Activated naive CD8-positive, alpha-beta T cell treated with anti-CD3 and anti-CD28 coated beads, Interleukin-2, amount 10 ng/mL, durations not matched to agents 7 days and 5 days (primary cell): ENCODE measurements at regions not wholly inside any gene's neighbourhood (a gene's known extent, or its start where the extent isn't known, plus 50 kb on each side); places are given as distances from the start of the nearest gene placed in this dataset.

Source experiments
- ATAC-seq: fragments of 150-1000 bp; cut with Tn5 transposase; one replicate; pipeline ENCODE4 v1.10.0; 2021; ENCODE audit warnings: low read depth, moderate library complexity
- POLR2A ChIA-PET: fragments of 350-600 bp; sonication (Branson Sonifier 250); formaldehyde crosslinking; loops from one replicate; lab custom pipeline; 2021; ENCODE audit warnings: antibody characterized with exemption; lab: Charles Lee
- DNase-seq: peaks from one replicate; pipeline ENCODE4 v3.0.0; 2021
- H3K27ac Mint-ChIP-seq: one replicate; pipeline ENCODE4 v1.8.0; 2022; ENCODE audit warnings: mild to moderate bottlenecking, mixed read lengths
- H3K27me3 Mint-ChIP-seq: one replicate; pipeline ENCODE4 v1.8.0; 2022; ENCODE audit warnings: mild to moderate bottlenecking, moderate library complexity, mixed read lengths
- H3K36me3 Mint-ChIP-seq: one replicate; pipeline ENCODE4 v1.8.0; 2021; ENCODE audit warnings: mild to moderate bottlenecking, mixed read lengths
- H3K4me1 Mint-ChIP-seq: one replicate; pipeline ENCODE4 v1.8.0; 2021; ENCODE audit warnings: mixed read lengths
- H3K4me3 Mint-ChIP-seq: one replicate; pipeline ENCODE4 v1.8.0; 2022; ENCODE audit warnings: mild to moderate bottlenecking, moderate library complexity, mixed read lengths
- H3K9me3 Mint-ChIP-seq: one replicate; pipeline ENCODE4 v1.8.0; 2021; ENCODE audit warnings: mixed read lengths

- ATAC-seq = no peak
- Mint-ChIP-seq H3K4me1 (no peaks in the 10 kb centered on the region), H3K4me3 (no peak overlapping the region), H3K9me3 (no peaks in the 10 kb centered on the region), H3K27me3 (peaks cover 30% of the 10 kb centered on the region), H3K36me3 (no peaks in the 10 kb centered on the region), H3K27ac (no peak overlapping the region)
- POLR2A ChIA-PET = no interaction called here
- DNase-seq = no peak
Measured at GRCh38 chr4:110292994-110293744, 94.8 kb upstream of the ELOVL6 start.

DNA sequence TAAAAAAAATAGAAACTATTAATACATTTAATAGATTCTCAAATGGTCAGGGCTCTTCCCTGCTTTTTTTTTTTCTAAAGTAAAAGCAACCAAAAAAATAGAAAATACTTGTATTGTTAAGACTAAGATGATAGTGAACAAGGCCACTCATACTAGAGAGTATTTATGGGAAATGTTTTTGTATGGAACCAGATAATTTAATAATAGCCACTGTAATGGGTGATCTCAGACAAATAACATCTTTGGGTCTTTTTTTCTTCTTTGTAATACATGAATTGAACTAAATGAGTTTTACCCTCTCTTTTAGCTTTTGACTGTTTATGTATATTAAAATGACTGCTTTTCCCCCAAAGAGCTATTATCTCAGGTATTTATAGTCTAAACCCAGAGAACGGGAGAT, 92.1 kb upstream of the ELOVL6 start:
- Mint-ChIP-seq H3K36me3 (no peaks in the 10 kb centered on the region), H3K9me3 (no peaks in the 10 kb centered on the region), H3K27ac (no peak overlapping the region), H3K27me3 (peaks cover 18% of the 10 kb centered on the region), H3K4me1 (no peaks in the 10 kb centered on the region), H3K4me3 (no peak overlapping the region)
- ATAC-seq = no peak
- POLR2A ChIA-PET = no interaction called here
- no peak for DNase-seq

DNA sequence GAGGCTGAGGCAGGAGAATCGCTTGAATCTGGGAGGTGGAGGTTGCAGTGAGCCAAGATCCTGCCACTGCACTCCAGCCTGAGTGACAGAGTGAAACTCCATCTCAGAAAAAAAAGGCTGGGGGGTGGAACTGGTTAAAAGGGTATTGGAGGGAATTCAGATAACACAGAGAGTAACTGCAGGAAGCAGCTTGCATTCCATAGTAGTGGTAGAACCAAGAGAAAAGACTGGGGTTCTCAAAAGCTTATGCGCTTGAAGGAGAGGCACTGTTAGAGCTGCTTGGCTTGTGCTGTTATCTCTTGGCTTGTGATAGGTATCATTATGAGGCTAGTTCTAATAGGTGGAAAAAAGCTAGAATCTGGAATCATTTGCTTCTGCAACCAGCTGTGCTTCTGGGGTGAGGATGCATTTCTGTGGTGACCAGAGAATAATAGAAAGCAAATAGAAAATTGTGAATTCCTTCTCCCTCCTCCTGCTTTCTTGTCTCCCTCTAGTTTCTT, 91.2 kb upstream of the ELOVL6 start:
- H3K4me1 Mint-ChIP-seq = no peaks in the 10 kb centered on the region
- no peak overlapping the region for H3K4me3 Mint-ChIP-seq
- no peaks in the 10 kb centered on the region for H3K9me3 Mint-ChIP-seq
- H3K27ac Mint-ChIP-seq = no peak overlapping the region
- no peak for ATAC-seq
- H3K27me3 Mint-ChIP-seq = peaks cover 15% of the 10 kb centered on the region
- POLR2A ChIA-PET = no interaction called here
- DNase-seq = no peak
- H3K36me3 Mint-ChIP-seq = no peaks in the 10 kb centered on the region

- Mint-ChIP-seq H3K4me3 (no peak overlapping the region), H3K27me3 (peaks cover 15% of the 10 kb centered on the region), H3K9me3 (peaks cover 2% of the 10 kb centered on the region), H3K27ac (no peak overlapping the region), H3K4me1 (no peaks in the 10 kb centered on the region), H3K36me3 (no peaks in the 10 kb centered on the region)
- POLR2A ChIA-PET = no interaction called here
- ATAC-seq (no peak), DNase-seq (no peak)
Measured at GRCh38 chr4:110287130-110287529, 88.7 kb upstream of the ELOVL6 start.

GRCh38 chr4:110278127-110278526, 79.7 kb upstream of the ELOVL6 start:
- no peak overlapping the region for H3K27ac Mint-ChIP-seq
- no peaks in the 10 kb centered on the region for H3K27me3 Mint-ChIP-seq
- no peaks in the 10 kb centered on the region for H3K36me3 Mint-ChIP-seq
- ATAC-seq (no peak), DNase-seq (no peak)
- no peak overlapping the region for H3K4me3 Mint-ChIP-seq
- H3K4me1 Mint-ChIP-seq = no peaks in the 10 kb centered on the region
- peaks cover 2% of the 10 kb centered on the region for H3K9me3 Mint-ChIP-seq
- POLR2A ChIA-PET = no interaction called here

DNA sequence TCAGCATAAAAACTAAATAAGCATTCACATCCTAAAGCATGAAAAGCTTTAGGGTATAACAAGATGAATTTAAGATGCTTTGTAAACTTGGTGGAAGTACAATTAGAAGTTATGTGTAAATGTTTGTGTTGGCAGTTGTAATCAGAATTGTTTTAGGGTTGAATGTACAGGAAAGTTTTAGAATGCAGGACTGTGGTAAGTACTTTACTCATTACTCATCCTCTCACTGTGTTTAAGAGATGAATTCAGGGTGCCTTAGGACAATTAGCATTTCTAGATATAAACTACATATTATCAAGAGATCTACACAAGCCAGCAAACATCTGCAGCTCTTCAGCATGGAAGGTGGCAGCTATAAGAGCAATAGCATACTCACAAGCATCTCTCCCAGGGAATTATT, 77.5 kb upstream of the ELOVL6 start:
- no peak overlapping the region for H3K4me3 Mint-ChIP-seq
- H3K36me3 Mint-ChIP-seq = no peaks in the 10 kb centered on the region
- ATAC-seq (no peak), DNase-seq (no peak)
- POLR2A ChIA-PET = no interaction called here
- no peaks in the 10 kb centered on the region for H3K4me1 Mint-ChIP-seq
- H3K27me3 Mint-ChIP-seq = peaks cover 2% of the 10 kb centered on the region
- H3K9me3 Mint-ChIP-seq = no peaks in the 10 kb centered on the region
- no peak overlapping the region for H3K27ac Mint-ChIP-seq

DNA sequence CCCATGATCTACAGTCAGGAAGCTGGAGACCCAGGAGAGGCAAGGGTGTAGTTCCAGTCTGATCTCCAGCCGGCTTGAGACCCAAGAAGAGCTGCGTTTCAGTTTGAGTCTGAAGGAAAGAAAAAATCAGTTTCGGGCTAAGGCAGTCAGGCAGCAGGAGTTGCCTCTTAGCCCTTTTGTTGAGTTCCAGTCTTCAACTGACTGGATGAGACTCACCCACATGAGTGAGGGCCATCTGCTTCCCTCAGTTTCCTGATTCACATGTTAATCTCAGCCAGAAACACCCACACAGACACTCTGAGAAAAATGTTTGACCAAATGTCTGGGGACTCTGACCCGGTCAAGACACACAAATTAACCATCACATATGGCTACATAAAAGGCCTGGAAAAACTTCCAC, 73.6 kb upstream of the ELOVL6 start:
- POLR2A ChIA-PET = no interaction called here
- peaks cover 4% of the 10 kb centered on the region for H3K27me3 Mint-ChIP-seq
- H3K4me3 Mint-ChIP-seq = no peak overlapping the region

DNA sequence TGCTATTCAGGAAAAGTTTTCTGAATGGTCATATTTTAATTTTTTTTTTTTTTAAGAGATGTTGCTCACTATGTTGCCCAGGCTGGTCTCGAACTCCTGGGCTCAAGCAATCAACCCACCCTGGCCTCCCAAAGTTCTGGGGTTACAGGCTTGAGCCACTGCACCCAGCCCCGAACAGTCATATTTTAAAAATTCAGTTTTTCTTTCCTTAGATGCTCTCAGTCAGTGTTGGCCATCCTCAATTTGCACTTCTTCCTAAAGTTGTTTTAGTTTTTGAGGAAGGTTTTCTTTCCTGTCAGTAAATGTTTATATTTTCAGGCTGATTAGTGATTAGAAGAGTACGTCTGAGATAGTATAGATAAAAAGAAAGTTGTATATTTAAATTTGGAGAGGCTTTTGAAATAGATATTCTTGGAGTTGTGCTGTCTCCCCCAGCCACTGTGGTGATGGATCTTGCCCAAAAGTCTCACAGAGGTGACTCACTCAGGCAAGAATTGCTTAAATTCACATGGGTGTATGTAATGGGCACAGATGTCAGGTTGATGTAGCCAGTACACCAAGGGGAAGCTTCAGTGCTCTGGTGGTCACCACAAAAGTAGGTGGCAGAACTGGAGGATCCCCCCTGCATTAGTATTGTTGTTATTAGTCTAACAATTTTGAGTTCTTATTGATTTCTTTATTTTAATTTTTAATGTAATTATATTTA, 72.2 kb upstream of the ELOVL6 start:
- no peak overlapping the region for H3K27ac Mint-ChIP-seq
- DNase-seq = no peak
- H3K4me1 Mint-ChIP-seq = peaks cover 7% of the 10 kb centered on the region
- H3K9me3 Mint-ChIP-seq = no peaks in the 10 kb centered on the region
- no peak overlapping the region for H3K4me3 Mint-ChIP-seq
- POLR2A ChIA-PET = no interaction called here
- ATAC-seq = no peak
- peaks cover 9% of the 10 kb centered on the region for H3K27me3 Mint-ChIP-seq
- no peaks in the 10 kb centered on the region for H3K36me3 Mint-ChIP-seq

More for the DNA sequence above, 73.6 kb upstream of the ELOVL6 start:
- Mint-ChIP-seq H3K9me3 (no peaks in the 10 kb centered on the region), H3K4me1 (peaks cover 7% of the 10 kb centered on the region), H3K27ac (no peak overlapping the region), H3K36me3 (no peaks in the 10 kb centered on the region)
- DNase-seq (no peak), ATAC-seq (no peak)

DNA sequence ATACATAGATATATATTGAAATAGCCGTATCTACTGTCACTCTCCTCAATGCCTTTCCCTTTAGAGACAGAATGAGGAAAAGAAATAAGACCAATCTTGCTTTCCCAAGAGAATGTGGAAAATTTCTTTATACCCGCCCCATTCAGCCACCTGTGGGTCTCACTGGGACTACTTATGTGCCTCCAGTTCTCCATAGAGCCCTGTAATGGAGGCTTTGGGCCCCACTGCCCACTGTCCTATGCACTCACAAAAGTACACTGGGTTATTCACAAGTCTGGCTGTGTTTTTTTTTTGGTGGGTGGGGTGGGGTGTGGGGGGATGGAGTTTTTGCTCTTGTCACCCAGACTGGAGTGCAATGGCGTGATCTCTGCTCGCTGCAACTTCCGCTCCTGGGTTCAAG, 70.4 kb upstream of the ELOVL6 start:
- Mint-ChIP-seq H3K27ac (no peak overlapping the region), H3K4me3 (no peak overlapping the region), H3K9me3 (no peaks in the 10 kb centered on the region), H3K36me3 (no peaks in the 10 kb centered on the region), H3K27me3 (peaks cover 14% of the 10 kb centered on the region), H3K4me1 (peaks cover 7% of the 10 kb centered on the region)
- ATAC-seq (no peak), DNase-seq (no peak)
- POLR2A ChIA-PET = interaction anchor here (1.1 kb wide), 1 partner anchor 70 kb away, joined by 3 read pairs; the partner anchor contains the start of gene ELOVL6

DNA sequence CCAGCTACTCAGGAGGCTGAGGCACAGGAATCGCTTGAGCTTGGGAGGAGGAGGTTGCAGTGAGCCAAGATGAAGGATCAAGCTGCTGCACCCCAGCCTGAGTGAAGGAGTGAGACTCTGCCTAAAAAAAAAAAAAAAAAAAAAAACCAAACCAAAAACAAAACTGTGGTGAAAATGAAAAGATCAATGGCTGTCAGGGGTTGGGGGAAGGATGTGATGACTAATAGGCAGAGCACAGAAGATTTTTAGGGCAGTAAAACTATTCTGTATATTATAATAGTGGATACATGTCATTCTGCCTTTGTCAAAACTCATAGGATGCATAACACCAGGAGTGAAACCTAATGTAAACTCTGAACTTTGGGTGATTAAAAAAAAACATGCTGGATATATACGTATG, 69.9 kb upstream of the ELOVL6 start:
- DNase-seq = no peak
- no peaks in the 10 kb centered on the region for H3K9me3 Mint-ChIP-seq
- no peaks in the 10 kb centered on the region for H3K36me3 Mint-ChIP-seq
- peaks cover 7% of the 10 kb centered on the region for H3K4me1 Mint-ChIP-seq
- peaks cover 19% of the 10 kb centered on the region for H3K27me3 Mint-ChIP-seq
- no peak overlapping the region for H3K4me3 Mint-ChIP-seq
- peak; percentile 68 for ATAC-seq
- POLR2A ChIA-PET = interaction anchor here (1.1 kb wide), 1 partner anchor 70 kb away, joined by 3 read pairs; the partner anchor contains the start of gene ELOVL6
- no peak overlapping the region for H3K27ac Mint-ChIP-seq

GRCh38 chr4:110266136-110266535, 67.7 kb upstream of the ELOVL6 start:
- H3K4me3 Mint-ChIP-seq = no peak overlapping the region
- POLR2A ChIA-PET = no interaction called here
- no peak overlapping the region for H3K27ac Mint-ChIP-seq
- H3K9me3 Mint-ChIP-seq = no peaks in the 10 kb centered on the region
- peaks cover 17% of the 10 kb centered on the region for H3K27me3 Mint-ChIP-seq
- no peaks in the 10 kb centered on the region for H3K36me3 Mint-ChIP-seq
- ATAC-seq (no peak), DNase-seq (no peak)
- peaks cover 7% of the 10 kb centered on the region for H3K4me1 Mint-ChIP-seq

DNA sequence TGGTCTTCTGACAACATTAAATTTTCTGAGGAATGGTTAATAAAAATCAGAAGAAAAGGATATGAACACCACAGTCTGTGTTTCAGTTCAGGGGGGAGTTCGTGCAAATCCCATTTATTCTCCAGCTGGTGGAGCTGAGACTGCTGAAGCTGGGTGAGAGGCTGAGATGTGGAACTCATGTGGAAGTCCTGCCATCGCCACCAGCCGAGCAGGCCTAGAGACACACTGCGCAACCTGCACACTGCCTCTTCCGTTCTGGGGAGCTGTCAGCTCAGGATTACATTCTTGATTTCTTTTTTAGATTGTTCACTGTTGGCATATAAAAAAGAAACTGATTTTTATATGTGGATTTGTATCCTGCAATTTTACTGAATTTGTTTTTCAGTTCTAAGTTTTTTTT, 66.6 kb upstream of the ELOVL6 start:
- ATAC-seq (no peak), DNase-seq (no peak)
- Mint-ChIP-seq H3K9me3 (no peaks in the 10 kb centered on the region), H3K27ac (no peak overlapping the region), H3K4me3 (no peak overlapping the region), H3K27me3 (peaks cover 22% of the 10 kb centered on the region), H3K36me3 (no peaks in the 10 kb centered on the region), H3K4me1 (peaks cover 7% of the 10 kb centered on the region)
- POLR2A ChIA-PET = no interaction called here

GRCh38 chr4:110260299-110260698, 61.9 kb upstream of the ELOVL6 start:
- ATAC-seq (no peak), DNase-seq (no peak)
- POLR2A ChIA-PET = no interaction called here
- Mint-ChIP-seq H3K9me3 (no peaks in the 10 kb centered on the region), H3K4me3 (no peak overlapping the region), H3K4me1 (no peaks in the 10 kb centered on the region), H3K36me3 (no peaks in the 10 kb centered on the region), H3K27me3 (peaks cover 14% of the 10 kb centered on the region), H3K27ac (no peak overlapping the region)

DNA sequence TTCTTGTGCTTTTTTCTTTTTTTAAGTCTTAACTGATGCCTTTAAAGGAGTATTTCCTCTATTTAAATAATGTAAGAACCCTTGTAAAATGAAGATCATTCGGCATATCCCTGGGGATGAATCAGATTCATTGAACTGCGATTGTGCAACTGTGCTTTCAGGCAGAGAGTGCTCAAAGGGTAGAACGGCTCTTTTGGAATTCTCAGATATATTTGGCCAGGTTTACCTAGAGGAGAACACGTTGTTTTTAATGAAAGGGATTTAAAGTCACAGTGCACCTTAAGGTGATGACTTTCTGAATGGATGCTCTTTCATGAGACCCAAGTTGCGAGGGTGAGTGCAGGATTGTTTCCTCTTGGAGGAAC, 51.6 kb upstream of the ELOVL6 start:
- Mint-ChIP-seq H3K4me3 (no peak overlapping the region), H3K27ac (no peak overlapping the region), H3K4me1 (no peaks in the 10 kb centered on the region), H3K36me3 (no peaks in the 10 kb centered on the region), H3K9me3 (no peaks in the 10 kb centered on the region), H3K27me3 (peaks cover 12% of the 10 kb centered on the region)
- POLR2A ChIA-PET = no interaction called here
- DNase-seq = no peak
- no peak for ATAC-seq
